Endothelial cell of umbilical vein (primary cell): ENCODE measurements at regions not wholly inside any gene's neighbourhood (a gene's known extent, or its start where the extent isn't known, plus 50 kb on each side); places are given as distances from the start of the nearest gene placed in this dataset.
"Not testable (repeated sequence)": the region's sequence is repeated elsewhere in the genome, so short reads cannot be mapped to it uniquely, and the experiment has no call there.

Source experiments
- BruUV-seq: library from RNA; stranded (reverse); fragments of 400-500 nt; replicated peaks from 2 replicates; lab custom pipeline; 2021; lab: Mats Ljungman, UMichigan
- CTCF ChIA-PET: fragments of 300-600, 350-600 bp; sonication (Branson Sonifier 250); formaldehyde crosslinking; loops from one replicate; lab custom pipeline; 2021; ENCODE audit warnings: antibody characterized with exemption, inconsistent platforms; lab: Charles Lee
- POLR2A ChIA-PET: fragments of 300-600, 350-600 bp; sonication (Branson Sonifier 250); formaldehyde crosslinking; loops from one replicate; lab custom pipeline; 2021; ENCODE audit warnings: antibody characterized with exemption, inconsistent platforms; lab: Charles Lee
- DNase-seq: peaks from one replicate; pipeline ENCODE4 v3.0.0-alpha.2; 2011; ENCODE audit warnings: low read depth, low spot score
- FAIRE-seq: peaks from 2 replicates; lab custom pipeline; 2011; peaks lifted over from hg19 to GRCh38; lab: Jason Lieb, UNC
- H2AFZ ChIP-seq: 2 replicates; pipeline ENCODE4 v1.6.0; 2012; ENCODE audit warnings: low read depth, low read length, control low read depth, inconsistent platforms
- H3K27ac ChIP-seq: 2 replicates; pipeline ENCODE4 v1.5.1; 2011; ENCODE audit warnings: low read depth, mild to moderate bottlenecking, control low read depth, low read length, moderate library complexity; ENCODE audit not compliant: insufficient read depth
- H3K27me3 ChIP-seq, 2 experiments: 2 replicates each; pipeline versions ENCODE4 v1.6.0 to v1.6.1; 2011; ENCODE audit warnings: low read length in 2 of 2, mixed read lengths in 1 of 2; ENCODE audit not compliant: control insufficient read depth in 2 of 2, insufficient read depth in 2 of 2
- H3K36me3 ChIP-seq, 2 experiments: 2 replicates in 1 of 2; 3 replicates in 1 of 2; pipeline ENCODE4 v1.5.1; 2011; ENCODE audit warnings: low read length in 2 of 2, mild to moderate bottlenecking in 1 of 2, moderate library complexity in 1 of 2; ENCODE audit not compliant: control insufficient read depth in 2 of 2, insufficient read depth in 2 of 2; ENCODE audit errors: extremely low read depth in 1 of 2
- H3K4me1 ChIP-seq: 3 replicates; pipeline ENCODE4 v1.5.1; 2011; ENCODE audit warnings: mild to moderate bottlenecking, low read length; ENCODE audit not compliant: control insufficient read depth, insufficient read depth; ENCODE audit errors: extremely low read depth
- H3K4me2 ChIP-seq: 2 replicates; pipeline ENCODE4 v1.6.1; 2011; ENCODE audit warnings: low read length, control low read depth, mixed read lengths; ENCODE audit not compliant: insufficient read depth
- H3K4me3 ChIP-seq, 3 experiments: fragments of 200-600 bp in 1 of 3; sonication (generic), shearing (Covaris generic) in 1 of 3; replicated peaks in 1 of 3; 2 replicates each; pipeline ENCODE4 v1.5.1; 2011 to 2016; ENCODE audit warnings: control low read depth in 3 of 3, low read length in 3 of 3, mild to moderate bottlenecking in 2 of 3, inconsistent platforms in 1 of 3, low read depth in 1 of 3, moderate library complexity in 1 of 3; ENCODE audit not compliant: insufficient read depth in 1 of 3
- H3K79me2 ChIP-seq: 2 replicates; pipeline ENCODE4 v1.6.0; 2012; ENCODE audit warnings: low read length, inconsistent platforms; ENCODE audit not compliant: control insufficient read depth, insufficient read depth
- H3K9ac ChIP-seq: replicated peaks from 2 replicates; pipeline ENCODE3; 2011; ENCODE audit warnings: low read length, control low read depth; ENCODE audit not compliant: insufficient read depth; ENCODE audit errors: extremely low read depth
- H3K9me1 ChIP-seq: replicated peaks from 3 replicates; pipeline ENCODE4 v1.6.0; 2011; ENCODE audit warnings: mild to moderate bottlenecking, low read length; ENCODE audit not compliant: control insufficient read depth, insufficient read depth; ENCODE audit errors: extremely low read depth
- H3K9me3 ChIP-seq: replicated peaks from 2 replicates; pipeline ENCODE4 v1.5.1; 2012; ENCODE audit warnings: low read length, inconsistent platforms; ENCODE audit not compliant: control insufficient read depth, insufficient read depth
- H4K20me1 ChIP-seq: replicated peaks from 2 replicates; pipeline ENCODE3; 2011; ENCODE audit warnings: mild to moderate bottlenecking, low read length; ENCODE audit not compliant: control insufficient read depth, insufficient read depth; ENCODE audit errors: extremely low read depth
- CTCF ChIP-seq, 2 donors: IDR thresholded peaks; 1 replicate in 1 of 2; 2 replicates in 1 of 2; pipeline ENCODE4 v1.5.1; 2011; ENCODE audit warnings: low read length in 2 of 2, mild to moderate bottlenecking in 2 of 2, moderate library complexity in 2 of 2, control low read depth in 1 of 2, inconsistent platforms in 1 of 2, low read depth in 1 of 2; ENCODE audit not compliant: insufficient read depth in 1 of 2; ENCODE audit errors: extremely low read depth in 1 of 2
- EZH2 ChIP-seq: IDR thresholded peaks from 2 replicates; pipeline ENCODE4 v1.6.1; 2012; ENCODE audit warnings: borderline replicate concordance, low read depth, mild to moderate bottlenecking, moderate library complexity, low read length, inconsistent platforms; ENCODE audit not compliant: severe bottlenecking
- FOS ChIP-seq: IDR thresholded peaks from 2 replicates; pipeline ENCODE4 v1.6.1; 2011; ENCODE audit warnings: mild to moderate bottlenecking, low read length, moderate library complexity, borderline replicate concordance; ENCODE audit not compliant: insufficient read depth
- GATA2 ChIP-seq: IDR thresholded peaks from 2 replicates; pipeline ENCODE4 v1.7.0; 2011; ENCODE audit warnings: low read depth, mild to moderate bottlenecking, moderate library complexity, mixed read lengths, low read length; ENCODE audit not compliant: insufficient read length, insufficient read depth
- JUN ChIP-seq: IDR thresholded peaks from 2 replicates; pipeline ENCODE4 v1.6.1; 2011; ENCODE audit warnings: borderline replicate concordance, low read depth; ENCODE audit not compliant: insufficient read length, insufficient read depth
- MAX ChIP-seq: IDR thresholded peaks from 2 replicates; pipeline ENCODE4 v1.6.1; 2011; ENCODE audit not compliant: insufficient read depth, insufficient read length
- MYC ChIP-seq: IDR thresholded peaks from one replicate; pipeline ENCODE4 v1.6.1; 2011; ENCODE audit warnings: mild to moderate bottlenecking, low read depth, low read length
- POLR2AphosphoS5 ChIP-seq: IDR thresholded peaks from 2 replicates; pipeline ENCODE4 v1.6.1; 2012; ENCODE audit warnings: low read depth, mild to moderate bottlenecking, control low read depth, low read length, moderate library complexity; ENCODE audit not compliant: insufficient read depth
- dilution Hi-C: fragments of 300-500 bp; cut with MboI; formaldehyde crosslinking; loops from one replicate; pipeline ENCODE4 v1.15.0; 2019; ENCODE audit warnings: low sequenced_read_pairs; ENCODE audit not compliant: extremely low pct_ligation_motif_present
- intact Hi-C: fragments of 100-400 bp; cut with micrococcal nuclease; formaldehyde crosslinking; loops from one replicate; pipeline ENCODE4 v1.10.0; 2022

- DNase-seq, result no peak
- no peak overlapping the region for H3K27ac ChIP-seq
- no peak overlapping the region for H2AFZ ChIP-seq
- no peak for FAIRE-seq
- no peak for TF ChIP-seq GATA2
- TF ChIP-seq JUN, result no peak
- no peak for TF ChIP-seq MYC
- no peak for TF ChIP-seq POLR2AphosphoS5
- TF ChIP-seq CTCF (IDR thresholded peaks at IDR 0.05; ENCODE audit: extremely low read depth in 1 of 2, insufficient read depth in 1 of 2, low read depth in 1 of 2, low read length in 2 of 2), result no peak
- no peak for TF ChIP-seq MAX
- no peak for TF ChIP-seq EZH2
- TF ChIP-seq FOS, result no peak
- intact Hi-C loops (no loop called here), dilution Hi-C loops (no loop called here)
- H3K4me3 ChIP-seq, result no peak overlapping the region
- ChIA-PET POLR2A (no interaction called here), CTCF (no interaction called here)
- H3K9me1 ChIP-seq, result no peaks in the 10 kb centered on the region
- no peak overlapping the region for H3K9ac ChIP-seq
- BruUV-seq, result no TSS peak
- H3K9me3 ChIP-seq, result no peaks in the 10 kb centered on the region
- no peaks in the 10 kb centered on the region for H4K20me1 ChIP-seq
- H3K27me3 ChIP-seq, result peaks cover 1 to 7% of the 10 kb centered on the region in 2 experiments
- H3K79me2 ChIP-seq, result no peaks in the 10 kb centered on the region
- H3K36me3 ChIP-seq, result no peaks in the 10 kb centered on the region
- no peaks in the 10 kb centered on the region for H3K4me1 ChIP-seq
- H3K4me2 ChIP-seq, result no peak overlapping the region
Measured at GRCh38 chr10:33963729-33964128, 629.3 kb upstream of the NRP1 start.

- H3K36me3 ChIP-seq, BruUV-seq, H3K4me3 ChIP-seq, H3K9me3 ChIP-seq, POLR2A ChIA-PET, H4K20me1 ChIP-seq, FAIRE-seq, H3K4me2 ChIP-seq, H3K27me3 ChIP-seq, H3K9ac ChIP-seq, H2AFZ ChIP-seq, dilution Hi-C loops, H3K79me2 ChIP-seq, DNase-seq, H3K4me1 ChIP-seq, CTCF ChIA-PET, H3K27ac ChIP-seq, H3K9me1 ChIP-seq, intact Hi-C loops: not testable (repeated sequence)
Measured at GRCh38 chr10:33956322-33956721, 621.9 kb upstream of the NRP1 start.
